HG03575 (cell line): ENCODE measurements at regions not wholly inside any gene's neighbourhood (a gene's known extent, or its start where the extent isn't known, plus 50 kb on each side); places are given as distances from the start of the nearest gene placed in this dataset.
A peak's percentile ranks its signal among the peaks of the same experiment; 100 is the strongest.
"Not testable (repeated sequence)": the region's sequence is repeated elsewhere in the genome, so short reads cannot be mapped to it uniquely, and the experiment has no call there.

Experiments used
- ATAC-seq: cut with Tn5 transposase; IDR thresholded peaks from one replicate; pipeline ENCODE4 v1.9.1; 2021; ENCODE audit not compliant: unreplicated experiment, insufficient number of reproducible peaks, low FRiP score; ENCODE audit errors: extremely low read depth

- ATAC-seq, result no peak
Measured at GRCh38 chr3:90095811-90096210, 988.4 kb downstream of the EPHA3 start.

GRCh38 chr3:90099493-90099892, 992.1 kb downstream of the EPHA3 start:
- ATAC-seq, result no peak

- no peak for ATAC-seq
Measured at GRCh38 chr3:90102146-90102545, 994.7 kb downstream of the EPHA3 start.

- no peak for ATAC-seq
Measured at GRCh38 chr3:90121326-90121725, 1013.9 kb downstream of the EPHA3 start.

- ATAC-seq, result no peak
Measured at GRCh38 chr3:90128391-90128790, 1021.0 kb downstream of the EPHA3 start.

- ATAC-seq, result no peak
Measured at GRCh38 chr3:90129730-90130129, 1022.3 kb downstream of the EPHA3 start.

- no peak for ATAC-seq
Measured at GRCh38 chr3:90132197-90132596, 1024.8 kb downstream of the EPHA3 start.

GRCh38 chr3:90134090-90134489, 1026.7 kb downstream of the EPHA3 start:
- no peak for ATAC-seq

- ATAC-seq, result no peak
Measured at GRCh38 chr3:90136456-90137191, 1029.2 kb downstream of the EPHA3 start.

GRCh38 chr3:90145094-90145860, 1037.9 kb downstream of the EPHA3 start:
- ATAC-seq, result no peak

GRCh38 chr3:90180096-90180495, 1072.7 kb downstream of the EPHA3 start:
- ATAC-seq, result no peak

GRCh38 chr3:90180543-90180942, 1073.1 kb downstream of the EPHA3 start:
- ATAC-seq, result no peak

GRCh38 chr3:90182291-90182976, 1075.0 kb downstream of the EPHA3 start:
- ATAC-seq, result peak; percentile 59

- no peak for ATAC-seq
Measured at GRCh38 chr3:90184861-90185260, 1077.4 kb downstream of the EPHA3 start.

- not testable (repeated sequence) for ATAC-seq
Measured at GRCh38 chr3:90197383-90197782, 1090.0 kb downstream of the EPHA3 start.

GRCh38 chr3:90202931-90203330, 1095.5 kb downstream of the EPHA3 start:
- not testable (repeated sequence) for ATAC-seq

- not testable (repeated sequence) for ATAC-seq
Measured at GRCh38 chr3:90206482-90206881, 1099.1 kb downstream of the EPHA3 start.

- ATAC-seq, result not testable (repeated sequence)
Measured at GRCh38 chr3:90207353-90208097, 1100.1 kb downstream of the EPHA3 start.

- ATAC-seq, result no peak
Measured at GRCh38 chr3:90221900-90222299, 1114.5 kb downstream of the EPHA3 start.
